ENCODE measurements at regions not wholly inside any gene's neighbourhood (a gene's known extent, or its start where the extent isn't known, plus 50 kb on each side); places are given as distances from the start of the nearest gene placed in this dataset.
"Not testable (repeated sequence)": the region's sequence is repeated elsewhere in the genome, so short reads cannot be mapped to it uniquely, and the experiment has no call there.

DNA sequence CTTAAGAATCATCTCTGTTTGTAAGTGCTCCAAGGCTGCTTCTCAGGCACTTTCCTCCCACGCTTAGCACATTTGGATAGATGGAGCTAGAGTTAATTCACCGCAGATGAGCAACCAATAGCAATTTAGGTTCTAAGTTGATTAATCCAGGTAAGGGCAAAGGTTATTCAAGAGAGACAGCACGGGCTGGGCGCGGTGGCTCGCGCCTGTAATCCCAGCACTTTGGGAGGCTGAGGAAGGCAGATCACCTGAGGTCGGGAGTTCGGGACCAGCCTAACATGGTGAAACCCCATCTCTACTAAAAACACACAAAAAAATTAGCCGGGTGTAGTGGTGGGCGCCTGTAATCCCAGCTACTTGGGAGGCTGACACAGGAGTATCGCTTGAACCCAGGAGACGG lies 54.5 kb upstream of the UNC13C start:
- H3K36me3 ChIP-seq (ENCODE audit: control insufficient read depth, insufficient read depth, low read length, severe bottlenecking); H3K4me1 ChIP-seq (ENCODE audit: control insufficient read depth, insufficient read depth, low read length); H3K27me3 ChIP-seq (replicated peaks; ENCODE audit: control insufficient read depth, insufficient read depth, low read length); H3K4me3 ChIP-seq (ENCODE audit: low read length); DNase-seq (ENCODE audit: low read depth); H3K9me3 ChIP-seq (ENCODE audit: control insufficient read depth, low read length); H3K9ac ChIP-seq (ENCODE audit: low read length): not testable (repeated sequence)

GRCh38 chr15:53918180-53919079 lies 59.8 kb upstream of the UNC13C start:
- Histone ChIP-seq H3K4me3 (ENCODE audit: low read length) (no peak overlapping the region), H3K36me3 (ENCODE audit: control insufficient read depth, insufficient read depth, low read length, severe bottlenecking) (no peaks in the 10 kb centered on the region), H3K9me3 (ENCODE audit: control insufficient read depth, low read length) (no peaks in the 10 kb centered on the region), H3K4me1 (ENCODE audit: control insufficient read depth, insufficient read depth, low read length) (no peaks in the 10 kb centered on the region), H3K27me3 (replicated peaks; ENCODE audit: control insufficient read depth, insufficient read depth, low read length) (no peaks in the 10 kb centered on the region), H3K9ac (ENCODE audit: low read length) (no peak overlapping the region)
- DNase-seq (ENCODE audit: low read depth), result no peak

DNA sequence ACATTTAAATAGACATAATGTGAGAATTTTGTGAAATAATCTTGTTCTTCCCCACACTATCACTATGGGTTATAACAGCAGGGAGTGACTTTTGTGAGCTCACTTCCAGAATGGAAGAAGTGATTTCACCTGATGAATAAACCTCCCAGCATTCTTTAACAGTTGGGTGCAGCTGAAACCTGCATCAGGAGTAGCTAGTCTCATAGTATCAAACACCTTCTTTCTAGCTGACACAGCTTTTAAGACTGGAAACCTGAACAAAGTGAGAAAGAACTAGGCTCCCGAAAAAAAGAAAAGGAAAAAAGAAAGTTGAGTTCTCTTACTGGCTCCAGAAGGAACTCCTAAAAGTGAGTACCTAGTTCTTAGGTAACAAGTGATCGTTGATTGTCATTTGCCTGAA lies 61.1 kb upstream of the UNC13C start:
- Histone ChIP-seq H3K4me3 (ENCODE audit: low read length) (no peak overlapping the region), H3K36me3 (ENCODE audit: control insufficient read depth, insufficient read depth, low read length, severe bottlenecking) (no peaks in the 10 kb centered on the region), H3K4me1 (ENCODE audit: control insufficient read depth, insufficient read depth, low read length) (no peaks in the 10 kb centered on the region), H3K27me3 (replicated peaks; ENCODE audit: control insufficient read depth, insufficient read depth, low read length) (no peaks in the 10 kb centered on the region), H3K9ac (ENCODE audit: low read length) (no peak overlapping the region), H3K9me3 (ENCODE audit: control insufficient read depth, low read length) (no peaks in the 10 kb centered on the region)
- DNase-seq (ENCODE audit: low read depth), result no peak

DNA sequence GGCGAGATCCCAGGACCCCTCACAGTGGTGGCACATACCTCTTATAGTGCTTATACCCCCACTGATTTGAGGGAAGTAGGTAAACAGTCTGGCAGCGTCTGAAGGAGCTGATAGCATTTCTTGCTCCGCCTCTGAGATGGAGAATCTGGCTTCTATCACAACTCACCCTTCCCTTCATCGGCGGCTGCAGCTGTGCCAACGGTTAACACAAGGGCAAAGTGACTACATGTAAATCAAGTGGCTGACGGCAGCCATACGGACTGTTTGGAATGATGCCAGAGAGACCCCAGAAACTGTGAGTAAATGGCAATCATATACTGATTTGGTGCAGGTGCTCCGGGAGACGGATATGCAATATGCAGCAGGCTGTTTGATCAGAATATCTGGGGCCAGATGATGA lies 66.8 kb upstream of the UNC13C start:
- no peak overlapping the region for H3K9ac ChIP-seq (ENCODE audit: low read length)
- no peak overlapping the region for H3K4me3 ChIP-seq (ENCODE audit: low read length)
- no peaks in the 10 kb centered on the region for H3K4me1 ChIP-seq (ENCODE audit: control insufficient read depth, insufficient read depth, low read length)
- no peaks in the 10 kb centered on the region for H3K27me3 ChIP-seq (replicated peaks; ENCODE audit: control insufficient read depth, insufficient read depth, low read length)
- no peak for DNase-seq (ENCODE audit: low read depth)
- H3K36me3 ChIP-seq (ENCODE audit: control insufficient read depth, insufficient read depth, low read length, severe bottlenecking), result no peaks in the 10 kb centered on the region
- H3K9me3 ChIP-seq (ENCODE audit: control insufficient read depth, low read length), result no peaks in the 10 kb centered on the region

GRCh38 chr15:53910852-53911251 lies 67.4 kb upstream of the UNC13C start:
- Histone ChIP-seq H3K4me3 (ENCODE audit: low read length) (no peak overlapping the region), H3K9me3 (ENCODE audit: control insufficient read depth, low read length) (no peaks in the 10 kb centered on the region), H3K36me3 (ENCODE audit: control insufficient read depth, insufficient read depth, low read length, severe bottlenecking) (no peaks in the 10 kb centered on the region), H3K27me3 (replicated peaks; ENCODE audit: control insufficient read depth, insufficient read depth, low read length) (no peaks in the 10 kb centered on the region), H3K9ac (ENCODE audit: low read length) (no peak overlapping the region), H3K4me1 (ENCODE audit: control insufficient read depth, insufficient read depth, low read length) (no peaks in the 10 kb centered on the region)
- DNase-seq (ENCODE audit: low read depth), result no peak

DNA sequence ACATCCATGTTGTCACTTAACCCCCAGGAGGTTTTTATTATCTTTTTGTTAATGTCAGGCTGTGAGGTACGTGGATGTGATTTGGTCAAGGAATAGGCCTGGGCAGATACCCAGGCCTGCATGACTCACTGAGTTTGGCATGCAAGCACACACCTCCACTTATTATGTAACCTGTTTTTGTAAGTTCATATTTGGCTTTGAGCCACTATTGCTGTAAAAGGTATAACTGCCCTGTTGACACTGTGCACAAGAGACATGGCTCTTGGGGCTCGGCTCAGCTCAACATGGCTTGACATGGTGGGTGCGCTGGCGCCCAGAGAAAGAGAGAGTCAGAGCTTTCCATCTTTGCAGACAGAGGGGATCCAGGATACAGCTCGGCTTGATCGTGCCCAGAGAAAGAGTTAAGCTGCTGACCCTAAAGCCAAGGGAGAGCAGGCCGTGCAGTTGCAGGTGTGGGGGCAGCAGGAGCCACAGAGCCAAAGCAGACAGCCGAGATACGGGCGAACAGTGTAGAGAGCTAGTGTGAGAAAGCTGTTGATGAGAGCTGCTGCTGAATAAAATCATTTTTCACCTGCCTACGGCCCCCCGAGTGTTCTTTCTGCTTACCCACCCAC lies 67.9 kb upstream of the UNC13C start:
- no peak overlapping the region for H3K9ac ChIP-seq (ENCODE audit: low read length)
- no peaks in the 10 kb centered on the region for H3K36me3 ChIP-seq (ENCODE audit: control insufficient read depth, insufficient read depth, low read length, severe bottlenecking)
- no peaks in the 10 kb centered on the region for H3K4me1 ChIP-seq (ENCODE audit: control insufficient read depth, insufficient read depth, low read length)
- no peak for DNase-seq (ENCODE audit: low read depth)
- H3K9me3 ChIP-seq (ENCODE audit: control insufficient read depth, low read length), result no peaks in the 10 kb centered on the region
- H3K4me3 ChIP-seq (ENCODE audit: low read length), result no peak overlapping the region
- no peaks in the 10 kb centered on the region for H3K27me3 ChIP-seq (replicated peaks; ENCODE audit: control insufficient read depth, insufficient read depth, low read length)

GRCh38 chr15:53903129-53903528 lies 75.1 kb upstream of the UNC13C start:
- Histone ChIP-seq H3K9ac (ENCODE audit: low read length) (no peak overlapping the region), H3K4me3 (ENCODE audit: low read length) (no peak overlapping the region), H3K9me3 (ENCODE audit: control insufficient read depth, low read length) (no peaks in the 10 kb centered on the region), H3K27me3 (replicated peaks; ENCODE audit: control insufficient read depth, insufficient read depth, low read length) (no peaks in the 10 kb centered on the region), H3K4me1 (ENCODE audit: control insufficient read depth, insufficient read depth, low read length) (no peaks in the 10 kb centered on the region), H3K36me3 (ENCODE audit: control insufficient read depth, insufficient read depth, low read length, severe bottlenecking) (no peaks in the 10 kb centered on the region)
- no peak for DNase-seq (ENCODE audit: low read depth)

GRCh38 chr15:53893468-53893867 lies 84.8 kb upstream of the UNC13C start:
- H3K36me3 ChIP-seq (ENCODE audit: control insufficient read depth, insufficient read depth, low read length, severe bottlenecking); H3K27me3 ChIP-seq (replicated peaks; ENCODE audit: control insufficient read depth, insufficient read depth, low read length); H3K9me3 ChIP-seq (ENCODE audit: control insufficient read depth, low read length); H3K9ac ChIP-seq (ENCODE audit: low read length); DNase-seq (ENCODE audit: low read depth); H3K4me3 ChIP-seq (ENCODE audit: low read length); H3K4me1 ChIP-seq (ENCODE audit: control insufficient read depth, insufficient read depth, low read length): not testable (repeated sequence)

GRCh38 chr15:53891862-53892261 lies 86.4 kb upstream of the UNC13C start:
- not testable (repeated sequence) for H3K36me3 ChIP-seq (ENCODE audit: control insufficient read depth, insufficient read depth, low read length, severe bottlenecking); H3K4me1 ChIP-seq (ENCODE audit: control insufficient read depth, insufficient read depth, low read length); DNase-seq (ENCODE audit: low read depth); H3K9me3 ChIP-seq (ENCODE audit: control insufficient read depth, low read length); H3K4me3 ChIP-seq (ENCODE audit: low read length); H3K27me3 ChIP-seq (replicated peaks; ENCODE audit: control insufficient read depth, insufficient read depth, low read length); H3K9ac ChIP-seq (ENCODE audit: low read length)

DNA sequence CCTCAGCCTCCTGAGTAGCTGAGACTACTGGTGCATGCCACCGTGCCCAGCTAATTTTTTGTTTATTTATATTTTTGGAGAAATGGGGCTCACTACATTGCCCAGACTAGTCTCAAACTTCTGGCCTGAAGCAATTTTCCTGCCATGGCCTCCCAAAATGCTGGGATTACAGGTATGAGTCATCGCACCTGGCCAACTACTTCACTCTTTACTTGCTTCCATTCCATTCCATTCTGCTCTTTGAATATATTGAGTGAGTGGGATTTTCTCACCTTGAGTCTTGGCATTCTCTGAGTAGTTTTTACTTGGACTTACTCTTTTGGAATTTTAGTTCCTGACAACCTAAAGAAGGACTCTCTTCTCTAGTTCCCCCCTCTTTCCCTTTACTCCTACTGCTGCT lies 93.8 kb upstream of the UNC13C start:
- Histone ChIP-seq H3K9ac (ENCODE audit: low read length) (no peak overlapping the region), H3K36me3 (ENCODE audit: control insufficient read depth, insufficient read depth, low read length, severe bottlenecking) (no peaks in the 10 kb centered on the region), H3K4me1 (ENCODE audit: control insufficient read depth, insufficient read depth, low read length) (no peaks in the 10 kb centered on the region), H3K27me3 (replicated peaks; ENCODE audit: control insufficient read depth, insufficient read depth, low read length) (peaks cover 2% of the 10 kb centered on the region), H3K9me3 (ENCODE audit: control insufficient read depth, low read length) (no peaks in the 10 kb centered on the region), H3K4me3 (ENCODE audit: low read length) (no peak overlapping the region)
- no peak for DNase-seq (ENCODE audit: low read depth)

DNA sequence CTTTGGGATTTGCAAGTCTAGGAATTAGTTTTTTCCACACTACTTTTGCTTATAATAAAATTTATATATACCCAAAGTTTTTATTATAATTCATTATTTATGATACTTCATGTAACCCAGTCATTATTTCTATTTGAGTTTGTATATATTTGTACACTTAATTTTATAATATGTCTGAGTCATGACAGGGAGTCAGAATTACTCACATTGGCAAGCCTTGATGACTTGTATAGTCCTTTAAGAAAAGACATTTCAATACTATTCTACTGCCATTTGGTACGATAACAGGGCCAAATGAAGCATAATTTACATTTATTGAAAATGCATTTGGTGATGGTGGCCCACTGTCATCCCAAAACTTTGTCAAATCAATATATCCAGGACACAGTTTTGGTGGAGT lies 95.9 kb upstream of the UNC13C start:
- Histone ChIP-seq H3K9me3 (ENCODE audit: control insufficient read depth, low read length) (no peaks in the 10 kb centered on the region), H3K9ac (ENCODE audit: low read length) (no peak overlapping the region), H3K4me1 (ENCODE audit: control insufficient read depth, insufficient read depth, low read length) (no peaks in the 10 kb centered on the region), H3K27me3 (replicated peaks; ENCODE audit: control insufficient read depth, insufficient read depth, low read length) (peaks cover 2% of the 10 kb centered on the region), H3K36me3 (ENCODE audit: control insufficient read depth, insufficient read depth, low read length, severe bottlenecking) (no peaks in the 10 kb centered on the region), H3K4me3 (ENCODE audit: low read length) (no peak overlapping the region)
- DNase-seq (ENCODE audit: low read depth), result no peak

All from adipocyte (in vitro differentiated cells).